Trophoblast cell (in vitro differentiated cells and primary cell): ENCODE measurements at regions not wholly inside any gene's neighbourhood (a gene's known extent, or its start where the extent isn't known, plus 50 kb on each side); places are given as distances from the start of the nearest gene placed in this dataset.

ENCODE experiments used
- DNase-seq, 2 donors: peaks; one replicate each; pipeline ENCODE4 v3.0.0-alpha.2; 2016
- H2AFZ ChIP-seq: 2 replicates; pipeline ENCODE4 v1.6.1; 2013; ENCODE audit warnings: low read length, moderate library complexity, mild to moderate bottlenecking; ENCODE audit not compliant: insufficient read depth, poor library complexity
- H2AK5ac ChIP-seq: 2 replicates; pipeline ENCODE4 v1.6.1; 2013; ENCODE audit warnings: mild to moderate bottlenecking, low read length
- H2BK120ac ChIP-seq: 2 replicates; pipeline ENCODE4 v1.6.1; 2013; ENCODE audit warnings: low read length, mild to moderate bottlenecking, moderate library complexity; ENCODE audit not compliant: insufficient read depth, poor library complexity
- H2BK12ac ChIP-seq: 2 replicates; pipeline ENCODE4 v1.6.1; 2013; ENCODE audit warnings: mild to moderate bottlenecking, low read length, moderate library complexity
- H2BK5ac ChIP-seq: 2 replicates; pipeline ENCODE4 v1.6.1; 2013; ENCODE audit warnings: low read length, low read depth, moderate library complexity, mild to moderate bottlenecking; ENCODE audit not compliant: poor library complexity
- H3K14ac ChIP-seq: 2 replicates; pipeline ENCODE4 v1.6.1; 2013; ENCODE audit warnings: mild to moderate bottlenecking, low read length
- H3K18ac ChIP-seq: 2 replicates; pipeline ENCODE4 v1.6.1; 2013; ENCODE audit warnings: mild to moderate bottlenecking, low read length
- H3K23ac ChIP-seq: 2 replicates; pipeline ENCODE4 v1.6.1; 2013; ENCODE audit warnings: low read length
- H3K27ac ChIP-seq: 2 replicates; pipeline ENCODE4 v1.5.1; 2013; ENCODE audit warnings: low read depth, mild to moderate bottlenecking, inconsistent platforms, low read length, moderate library complexity
- H3K27me3 ChIP-seq: 2 replicates; pipeline ENCODE4 v1.6.1; 2013; ENCODE audit warnings: inconsistent platforms, mild to moderate bottlenecking, low read length, moderate library complexity; ENCODE audit not compliant: insufficient read depth
- H3K36me3 ChIP-seq, 2 experiments: 1 replicate in 1 of 2; 2 replicates in 1 of 2; pipeline ENCODE4 v1.6.1; 2013; ENCODE audit warnings: low read length in 2 of 2, mild to moderate bottlenecking in 2 of 2, moderate library complexity in 1 of 2; ENCODE audit not compliant: insufficient read depth in 2 of 2, control insufficient read depth in 1 of 2
- H3K4ac ChIP-seq: 2 replicates; pipeline ENCODE4 v1.6.1; 2013; ENCODE audit warnings: low read depth, mild to moderate bottlenecking, low read length, moderate library complexity
- H3K4me1 ChIP-seq, 2 experiments: 1 replicate in 1 of 2; 2 replicates in 1 of 2; pipeline ENCODE4 v1.6.1; 2013; ENCODE audit warnings: low read length in 2 of 2, mild to moderate bottlenecking in 2 of 2, moderate library complexity in 1 of 2; ENCODE audit not compliant: insufficient read depth in 2 of 2, control insufficient read depth in 1 of 2
- H3K4me2 ChIP-seq: 2 replicates; pipeline ENCODE4 v1.6.1; 2013; ENCODE audit warnings: inconsistent platforms, mild to moderate bottlenecking, low read length, moderate library complexity
- H3K4me3 ChIP-seq: 2 replicates; pipeline ENCODE4 v1.5.1; 2013; ENCODE audit warnings: mild to moderate bottlenecking, low read depth, low read length, inconsistent platforms
- H3K79me1 ChIP-seq: one replicate; pipeline ENCODE4 v1.6.1; 2013; ENCODE audit warnings: low read length
- H3K79me2 ChIP-seq: 2 replicates; pipeline ENCODE4 v1.6.1; 2013; ENCODE audit warnings: low read length, mild to moderate bottlenecking; ENCODE audit not compliant: control insufficient read depth, insufficient read depth, poor library complexity
- H3K9ac ChIP-seq: 2 replicates; pipeline ENCODE4 v1.6.1; 2013; ENCODE audit warnings: mild to moderate bottlenecking, low read length
- H3K9me3 ChIP-seq: 2 replicates; pipeline ENCODE4 v1.6.1; 2013; ENCODE audit warnings: low read depth, mild to moderate bottlenecking, control low read depth, inconsistent platforms, low read length; ENCODE audit not compliant: insufficient read depth
- H4K12ac ChIP-seq: 2 replicates; pipeline ENCODE4 v1.6.1; 2013; ENCODE audit warnings: low read depth, mild to moderate bottlenecking, low read length, moderate library complexity
- H4K8ac ChIP-seq: 2 replicates; pipeline ENCODE4 v1.6.1; 2013; ENCODE audit warnings: low read depth, mild to moderate bottlenecking, low read length, moderate library complexity
- H4K91ac ChIP-seq: one replicate; pipeline ENCODE4 v1.6.1; 2013; ENCODE audit warnings: low read depth, mild to moderate bottlenecking, low read length, moderate library complexity
- WGBS: extraction: QIAGEN DNeasy Blood & Tissue Kit; methylation state at CpG from one replicate; pipeline ENCODE4 v1.1.7; 2013; ENCODE audit warnings: missing lambda C conversion rate; ENCODE audit not compliant: insufficient read length, insufficient coverage; ENCODE audit errors: extremely low coverage; 5-methylcytosine and 5-hydroxymethylcytosine counted together

DNA sequence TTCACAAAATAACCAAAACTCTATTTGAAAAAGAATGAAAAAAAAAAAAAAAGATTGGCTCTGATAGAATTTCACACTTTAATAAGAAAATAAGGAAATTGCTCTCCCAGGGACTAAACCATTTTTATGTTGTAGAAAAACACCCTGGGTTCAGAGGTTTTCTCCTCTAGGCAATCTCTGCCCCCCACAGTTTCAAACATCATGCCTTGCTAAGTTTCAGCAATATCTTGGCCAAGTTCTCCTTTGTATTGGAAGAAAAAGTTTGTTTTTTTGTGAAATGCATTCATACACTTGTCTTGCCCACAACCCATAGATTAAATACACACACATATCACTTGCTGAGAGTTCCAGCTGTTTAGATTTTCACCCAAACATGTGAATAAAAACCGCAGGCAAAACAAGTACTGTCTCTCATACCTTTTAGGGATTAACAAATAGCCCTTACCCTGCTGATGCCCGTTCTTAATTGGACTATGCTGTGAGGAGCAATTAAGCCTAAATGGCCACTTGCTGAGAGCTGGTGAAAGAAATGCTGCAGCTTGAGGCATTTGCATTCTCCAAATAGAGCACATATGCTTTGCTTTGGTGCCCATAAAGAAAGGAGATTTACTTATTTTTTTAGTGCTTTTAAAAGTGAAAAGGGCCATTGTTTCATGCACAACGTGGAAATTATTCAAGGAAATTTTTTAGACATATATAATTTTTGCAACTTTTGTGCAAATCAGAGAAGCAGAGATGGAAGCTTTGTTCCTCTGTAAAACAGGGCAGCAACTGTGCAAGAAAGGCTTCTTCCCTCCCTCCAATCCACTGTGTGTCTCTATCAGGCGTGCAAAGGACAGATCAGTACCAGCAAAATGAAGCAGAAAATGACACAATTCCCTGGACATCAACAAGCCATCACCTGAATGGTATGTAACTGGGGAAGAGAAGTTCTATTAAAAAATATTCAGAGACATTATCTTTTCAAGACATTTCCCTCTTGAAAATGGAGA, 262.4 kb upstream of the KIF2A start:
- H3K79me1 ChIP-seq, result no peaks in the 10 kb centered on the region
- H3K4me3 ChIP-seq, result no peak overlapping the region
- no peaks in the 10 kb centered on the region for H3K27me3 ChIP-seq
- no peaks in the 10 kb centered on the region for H3K36me3 ChIP-seq
- H3K14ac ChIP-seq, result no peak overlapping the region
- H2BK12ac ChIP-seq, result no peak overlapping the region
- no peak overlapping the region for H4K8ac ChIP-seq
- no peak overlapping the region for H2BK5ac ChIP-seq
- H3K4ac ChIP-seq, result no peak overlapping the region
- no peak overlapping the region for H3K23ac ChIP-seq
- H2BK120ac ChIP-seq, result no peak overlapping the region
- H3K79me2 ChIP-seq, result no peaks in the 10 kb centered on the region
- no CpG with 5 or more reads among the region's 4 CpGs for WGBS
- H3K4me2 ChIP-seq, result no peak overlapping the region
- no peak overlapping the region for H3K9ac ChIP-seq
- no peak overlapping the region for H3K27ac ChIP-seq
- DNase-seq, result no peak
- H3K9me3 ChIP-seq, result no peaks in the 10 kb centered on the region
- H3K4me1 ChIP-seq, result no peaks in the 10 kb centered on the region
- no peak overlapping the region for H2AK5ac ChIP-seq
- H3K18ac ChIP-seq, result no peak overlapping the region
- no peak overlapping the region for H4K91ac ChIP-seq
- no peak overlapping the region for H4K12ac ChIP-seq
- H2AFZ ChIP-seq, result no peak overlapping the region

DNA sequence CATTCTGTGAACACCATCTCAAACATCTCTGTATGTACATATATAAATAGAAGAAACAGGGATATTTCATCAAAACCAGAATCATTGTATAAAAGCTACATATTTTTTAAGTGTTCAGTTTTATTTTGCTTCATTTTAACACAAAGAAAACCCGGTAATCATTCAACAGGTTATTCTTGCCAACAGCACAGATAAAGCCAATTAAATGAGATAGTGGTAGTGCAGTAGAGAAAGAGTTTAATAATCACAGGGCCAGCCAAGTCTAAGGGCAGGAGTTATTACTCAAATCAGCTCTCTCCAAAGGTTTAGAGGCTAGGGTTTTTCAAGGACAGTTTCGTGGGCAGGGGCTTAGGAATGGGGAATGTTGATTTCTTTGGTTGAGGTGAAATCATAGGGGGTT, 261.0 kb upstream of the KIF2A start:
- no peaks in the 10 kb centered on the region for H3K79me1 ChIP-seq
- H2BK5ac ChIP-seq, result no peak overlapping the region
- no peak overlapping the region for H3K4me3 ChIP-seq
- no peak overlapping the region for H3K27ac ChIP-seq
- no peak overlapping the region for H3K14ac ChIP-seq
- H2AK5ac ChIP-seq, result no peak overlapping the region
- H3K36me3 ChIP-seq, result no peaks in the 10 kb centered on the region
- no peaks in the 10 kb centered on the region for H3K4me1 ChIP-seq
- H3K18ac ChIP-seq, result no peak overlapping the region
- no peak overlapping the region for H4K12ac ChIP-seq
- no peak overlapping the region for H3K23ac ChIP-seq
- H3K4ac ChIP-seq, result no peak overlapping the region
- no peaks in the 10 kb centered on the region for H3K9me3 ChIP-seq
- H2BK12ac ChIP-seq, result no peak overlapping the region
- H2AFZ ChIP-seq, result no peak overlapping the region
- no peak overlapping the region for H3K9ac ChIP-seq
- H3K4me2 ChIP-seq, result no peak overlapping the region
- no peak overlapping the region for H4K91ac ChIP-seq
- no CpG with 5 or more reads among the region's 2 CpGs for WGBS
- no peaks in the 10 kb centered on the region for H3K79me2 ChIP-seq
- no peak overlapping the region for H2BK120ac ChIP-seq
- no peak for DNase-seq
- H3K27me3 ChIP-seq, result no peaks in the 10 kb centered on the region
- no peak overlapping the region for H4K8ac ChIP-seq

DNA sequence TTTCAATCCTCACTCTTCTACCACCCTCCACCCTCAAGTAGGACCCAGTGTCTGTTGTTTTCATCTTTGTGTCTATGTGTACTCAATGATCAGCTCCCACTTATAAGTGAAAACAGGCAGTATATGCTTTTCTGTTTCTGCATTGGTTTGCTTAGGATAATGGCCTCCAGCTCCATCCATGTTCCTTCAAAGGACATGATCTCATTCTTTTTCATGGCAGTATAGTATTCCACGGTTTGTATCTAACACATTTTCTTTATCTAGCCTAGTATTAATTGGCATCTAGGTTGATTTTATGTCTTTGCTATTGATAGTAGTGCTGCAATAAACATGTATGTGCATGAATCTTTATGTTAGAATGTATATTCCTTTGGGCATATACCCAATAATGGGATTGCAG, 259.8 kb upstream of the KIF2A start:
- Histone ChIP-seq H3K4me3 (no peak overlapping the region), H3K4me2 (no peak overlapping the region), H3K36me3 (no peaks in the 10 kb centered on the region), H2AFZ (no peak overlapping the region), H2AK5ac (no peak overlapping the region), H3K23ac (no peak overlapping the region), H3K4me1 (no peaks in the 10 kb centered on the region), H4K8ac (no peak overlapping the region), H3K18ac (no peak overlapping the region), H3K27me3 (no peaks in the 10 kb centered on the region), H2BK120ac (no peak overlapping the region), H3K9me3 (no peaks in the 10 kb centered on the region), H3K4ac (no peak overlapping the region), H3K79me1 (no peaks in the 10 kb centered on the region), H3K9ac (no peak overlapping the region), H3K79me2 (no peaks in the 10 kb centered on the region), H3K27ac (no peak overlapping the region), H3K14ac (no peak overlapping the region), H4K91ac (no peak overlapping the region), H4K12ac (no peak overlapping the region), H2BK5ac (no peak overlapping the region), H2BK12ac (no peak overlapping the region)
- no peak for DNase-seq
- WGBS, result no CpG with 5 or more reads among the region's 1 CpG

DNA sequence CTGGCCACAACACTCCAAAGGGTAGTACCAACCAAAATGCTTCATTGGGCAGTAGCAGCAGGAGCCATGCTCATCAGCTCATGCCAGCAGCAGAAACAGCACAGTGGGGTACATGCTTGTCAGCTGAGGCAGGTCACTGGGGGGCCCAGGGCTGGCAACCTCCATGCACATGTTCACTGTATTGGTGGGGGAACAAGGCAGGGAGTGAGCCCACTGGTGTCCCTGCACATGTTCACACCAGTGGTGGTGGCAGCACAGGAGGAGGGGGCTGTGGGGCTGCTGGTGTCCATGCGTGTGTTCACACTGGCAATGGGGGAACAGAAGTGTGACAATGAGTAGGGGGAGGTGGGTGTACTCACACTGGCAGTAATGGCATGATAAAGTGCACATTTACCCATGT, 254.3 kb upstream of the KIF2A start:
- no CpG with 5 or more reads among the region's 1 CpG for WGBS
- DNase-seq, result no peak
- no peaks in the 10 kb centered on the region for H3K4me1 ChIP-seq
- H3K9me3 ChIP-seq, result peaks cover 2% of the 10 kb centered on the region
- H2BK120ac ChIP-seq, result no peak overlapping the region
- no peak overlapping the region for H4K8ac ChIP-seq
- no peak overlapping the region for H3K4ac ChIP-seq
- H2AK5ac ChIP-seq, result no peak overlapping the region
- no peak overlapping the region for H2BK5ac ChIP-seq
- H3K27me3 ChIP-seq, result no peaks in the 10 kb centered on the region
- H3K36me3 ChIP-seq, result no peaks in the 10 kb centered on the region
- no peak overlapping the region for H3K23ac ChIP-seq
- no peak overlapping the region for H3K4me3 ChIP-seq
- H3K79me1 ChIP-seq, result no peaks in the 10 kb centered on the region
- H2AFZ ChIP-seq, result no peak overlapping the region
- no peak overlapping the region for H3K14ac ChIP-seq
- no peaks in the 10 kb centered on the region for H3K79me2 ChIP-seq
- H3K27ac ChIP-seq, result no peak overlapping the region
- no peak overlapping the region for H4K91ac ChIP-seq
- H3K9ac ChIP-seq, result no peak overlapping the region
- H3K4me2 ChIP-seq, result no peak overlapping the region
- H3K18ac ChIP-seq, result no peak overlapping the region
- H2BK12ac ChIP-seq, result no peak overlapping the region
- H4K12ac ChIP-seq, result no peak overlapping the region
